ENCODE measurements at regions not wholly inside any gene's neighbourhood (a gene's known extent, or its start where the extent isn't known, plus 50 kb on each side); places are given as distances from the start of the nearest gene placed in this dataset.

DNA sequence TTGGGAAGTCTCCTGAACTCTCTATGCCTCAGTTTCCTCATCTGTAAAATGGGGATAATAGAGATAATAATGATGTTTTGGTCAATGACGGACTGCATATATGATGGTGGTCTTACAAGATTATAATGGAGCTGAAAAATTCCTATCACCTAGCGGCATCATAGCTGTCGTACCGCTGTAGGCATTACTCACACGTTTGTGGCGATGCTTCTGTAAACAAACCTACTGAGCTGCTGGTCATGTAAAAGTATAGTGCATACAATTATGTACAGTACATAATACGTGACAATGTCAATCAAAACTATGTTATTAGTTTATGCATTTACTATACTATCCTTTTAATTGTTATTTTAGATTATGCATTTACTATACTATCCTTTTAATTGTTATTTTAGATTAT is 339.1 kb upstream of the NPVF start:
- no peak overlapping the region for H3K4me3 Mint-ChIP-seq
- no peak overlapping the region for H3K27ac Mint-ChIP-seq
- TF ChIP-seq, protein P1, sequence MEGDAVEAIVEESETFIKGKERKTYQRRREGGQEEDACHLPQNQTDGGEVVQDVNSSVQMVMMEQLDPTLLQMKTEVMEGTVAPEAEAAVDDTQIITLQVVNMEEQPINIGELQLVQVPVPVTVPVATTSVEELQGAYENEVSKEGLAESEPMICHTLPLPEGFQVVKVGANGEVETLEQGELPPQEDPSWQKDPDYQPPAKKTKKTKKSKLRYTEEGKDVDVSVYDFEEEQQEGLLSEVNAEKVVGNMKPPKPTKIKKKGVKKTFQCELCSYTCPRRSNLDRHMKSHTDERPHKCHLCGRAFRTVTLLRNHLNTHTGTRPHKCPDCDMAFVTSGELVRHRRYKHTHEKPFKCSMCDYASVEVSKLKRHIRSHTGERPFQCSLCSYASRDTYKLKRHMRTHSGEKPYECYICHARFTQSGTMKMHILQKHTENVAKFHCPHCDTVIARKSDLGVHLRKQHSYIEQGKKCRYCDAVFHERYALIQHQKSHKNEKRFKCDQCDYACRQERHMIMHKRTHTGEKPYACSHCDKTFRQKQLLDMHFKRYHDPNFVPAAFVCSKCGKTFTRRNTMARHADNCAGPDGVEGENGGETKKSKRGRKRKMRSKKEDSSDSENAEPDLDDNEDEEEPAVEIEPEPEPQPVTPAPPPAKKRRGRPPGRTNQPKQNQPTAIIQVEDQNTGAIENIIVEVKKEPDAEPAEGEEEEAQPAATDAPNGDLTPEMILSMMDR (IDR thresholded peaks at IDR 0.05; ENCODE audit: unreplicated experiment), result no peak
- H3K4me1 Mint-ChIP-seq, result peaks cover 16% of the 10 kb centered on the region
- peaks cover 5% of the 10 kb centered on the region for H3K27me3 Mint-ChIP-seq (ENCODE audit: low read depth)
- no peak for DNase-seq (ENCODE audit: low spot score in 2 of 2, unreplicated experiment in 2 of 2)
- no peaks in the 10 kb centered on the region for H3K9me3 Mint-ChIP-seq
- H3K36me3 Mint-ChIP-seq, result no peaks in the 10 kb centered on the region

DNA sequence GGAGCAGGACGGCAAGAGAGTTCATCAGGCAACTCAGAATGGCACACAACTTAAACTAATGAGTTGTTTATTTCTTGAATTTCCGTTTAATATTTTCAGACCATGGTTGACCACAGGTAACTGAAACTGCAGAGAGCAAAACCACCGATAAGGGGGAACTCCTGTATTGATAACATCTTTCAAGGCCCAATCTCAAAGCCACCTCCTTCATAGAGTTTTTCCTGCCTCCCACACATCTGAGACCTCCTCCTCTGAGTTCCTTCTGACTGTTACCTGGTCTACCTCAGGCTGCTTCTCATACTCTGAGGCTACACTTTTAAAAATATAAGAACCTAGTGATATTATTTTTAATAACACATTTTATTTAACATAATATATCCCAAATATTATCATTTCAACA is 341.5 kb upstream of the NPVF start:
- peaks cover 22% of the 10 kb centered on the region for H3K4me1 Mint-ChIP-seq
- H3K9me3 Mint-ChIP-seq, result no peaks in the 10 kb centered on the region
- H3K36me3 Mint-ChIP-seq, result no peaks in the 10 kb centered on the region
- no peak for DNase-seq (ENCODE audit: low spot score in 2 of 2, unreplicated experiment in 2 of 2)
- H3K27me3 Mint-ChIP-seq (ENCODE audit: low read depth), result peaks cover 2% of the 10 kb centered on the region
- TF ChIP-seq, protein P1 (IDR thresholded peaks at IDR 0.05; ENCODE audit: unreplicated experiment), result no peak
- H3K4me3 Mint-ChIP-seq, result no peak overlapping the region
- no peak overlapping the region for H3K27ac Mint-ChIP-seq

- H3K27ac Mint-ChIP-seq, result no peak overlapping the region
- peaks cover 2% of the 10 kb centered on the region for H3K27me3 Mint-ChIP-seq (ENCODE audit: low read depth)
- H3K36me3 Mint-ChIP-seq, result no peaks in the 10 kb centered on the region
- TF ChIP-seq, protein P1 (IDR thresholded peaks at IDR 0.05; ENCODE audit: unreplicated experiment), result no peak
- H3K4me3 Mint-ChIP-seq, result no peak overlapping the region
- no peaks in the 10 kb centered on the region for H3K9me3 Mint-ChIP-seq
- no peak for DNase-seq (ENCODE audit: low spot score in 2 of 2, unreplicated experiment in 2 of 2)
- H3K4me1 Mint-ChIP-seq, result peaks cover 10% of the 10 kb centered on the region
Observed at GRCh38 chr7:25572423-25572822, 344.1 kb upstream of the NPVF start.

DNA sequence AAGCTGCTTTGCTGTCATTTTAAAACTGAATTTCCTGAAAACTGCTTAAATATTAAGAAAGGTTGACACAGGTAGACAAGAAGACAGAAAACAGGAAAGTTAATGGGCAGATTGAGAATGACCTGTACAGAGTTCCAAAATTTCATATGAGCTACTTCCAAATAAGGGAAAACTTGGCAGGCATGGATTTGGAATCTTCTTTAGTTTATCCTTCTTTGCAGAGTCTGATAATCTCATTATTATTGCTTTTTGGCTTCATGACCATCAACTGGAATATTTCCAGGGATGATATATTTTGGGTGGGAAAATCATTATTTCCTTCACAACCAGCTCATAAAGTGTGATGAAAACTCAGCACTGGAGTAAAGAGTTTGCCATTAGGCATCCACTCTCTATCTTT is 346.5 kb upstream of the NPVF start:
- no peaks in the 10 kb centered on the region for H3K36me3 Mint-ChIP-seq
- peaks cover 2% of the 10 kb centered on the region for H3K27me3 Mint-ChIP-seq (ENCODE audit: low read depth)
- no peak overlapping the region for H3K4me3 Mint-ChIP-seq
- H3K27ac Mint-ChIP-seq, result no peak overlapping the region
- no peaks in the 10 kb centered on the region for H3K9me3 Mint-ChIP-seq
- TF ChIP-seq, protein P1 (IDR thresholded peaks at IDR 0.05; ENCODE audit: unreplicated experiment), result no peak
- peaks cover 10% of the 10 kb centered on the region for H3K4me1 Mint-ChIP-seq
- DNase-seq (ENCODE audit: low spot score in 2 of 2, unreplicated experiment in 2 of 2), result no peak

- TF ChIP-seq, protein P1 (IDR thresholded peaks at IDR 0.05; ENCODE audit: unreplicated experiment), result no peak
- Mint-ChIP-seq H3K4me1 (peaks cover 10% of the 10 kb centered on the region), H3K36me3 (no peaks in the 10 kb centered on the region), H3K27me3 (ENCODE audit: low read depth) (peaks cover 4% of the 10 kb centered on the region), H3K4me3 (no peak overlapping the region), H3K27ac (no peak overlapping the region), H3K9me3 (no peaks in the 10 kb centered on the region)
- DNase-seq (ENCODE audit: low spot score in 2 of 2, unreplicated experiment in 2 of 2), result no peak
Observed at GRCh38 chr7:25575634-25576033, 347.3 kb upstream of the NPVF start.

Measured in mesothelial cell of epicardium (in vitro differentiated cells).